ENCODE measurements at regions not wholly inside any gene's neighbourhood (a gene's known extent, or its start where the extent isn't known, plus 50 kb on each side); places are given as distances from the start of the nearest gene placed in this dataset.

DNA sequence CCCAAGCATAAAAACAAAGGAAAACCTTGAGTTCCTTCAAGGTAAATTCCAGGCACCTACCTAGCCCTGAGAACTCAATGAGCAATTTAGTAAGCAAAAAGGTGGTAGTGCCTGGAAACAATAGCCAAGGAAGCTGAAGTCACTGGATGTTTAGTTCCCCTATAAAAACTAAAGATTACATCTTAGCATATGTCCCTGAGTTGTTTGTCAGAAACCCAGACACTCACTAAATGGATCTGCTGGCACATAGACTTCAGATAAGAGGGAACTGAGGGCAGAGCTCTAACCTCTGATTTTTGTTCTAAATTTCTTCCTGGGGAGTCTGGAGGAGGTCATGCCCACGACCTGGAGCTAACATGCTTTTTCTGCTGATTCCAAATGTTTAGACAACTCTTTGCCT lies 532.8 kb upstream of the SALL1 start:
- H3K27me3 ChIP-seq (ENCODE audit: control insufficient read depth, insufficient read depth, low read length), result no peaks in the 10 kb centered on the region
- no peak overlapping the region for H3K27ac ChIP-seq (ENCODE audit: low read depth, low read length)
- no peak overlapping the region for H3K4me3 ChIP-seq (ENCODE audit: low read depth, low read length)
- H3K9me3 ChIP-seq (ENCODE audit: control insufficient read depth, insufficient read depth, low read length), result no peaks in the 10 kb centered on the region
- H3K9ac ChIP-seq (ENCODE audit: low read depth, low read length), result no peak overlapping the region
- peaks cover 17% of the 10 kb centered on the region for H3K4me1 ChIP-seq (ENCODE audit: control insufficient read depth, insufficient read depth, low read length)
- H3K36me3 ChIP-seq (ENCODE audit: control insufficient read depth, insufficient read depth, low read length), result no peaks in the 10 kb centered on the region

DNA sequence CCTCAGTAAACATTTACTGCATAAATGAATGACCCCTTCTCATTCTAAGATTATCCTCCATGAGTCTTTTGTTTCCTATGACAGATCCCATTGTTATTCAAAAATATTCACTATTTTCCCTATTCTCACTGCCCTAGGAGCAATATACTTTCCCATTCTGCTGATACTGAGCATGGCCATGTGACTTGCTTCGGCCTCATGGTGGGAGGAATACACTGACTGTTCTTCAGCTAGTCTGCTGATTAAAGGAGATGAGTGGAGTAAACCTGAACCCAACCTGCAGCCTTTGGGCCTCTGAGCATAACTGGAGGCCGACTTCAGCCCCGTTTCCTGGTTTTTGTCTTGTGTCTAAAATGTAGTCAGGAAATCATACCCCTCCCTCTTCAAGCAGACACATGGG lies 531.8 kb upstream of the SALL1 start:
- H3K4me1 ChIP-seq (ENCODE audit: control insufficient read depth, insufficient read depth, low read length), result peaks cover 17% of the 10 kb centered on the region
- H3K4me3 ChIP-seq (ENCODE audit: low read depth, low read length), result no peak overlapping the region
- H3K9me3 ChIP-seq (ENCODE audit: control insufficient read depth, insufficient read depth, low read length), result no peaks in the 10 kb centered on the region
- no peaks in the 10 kb centered on the region for H3K27me3 ChIP-seq (ENCODE audit: control insufficient read depth, insufficient read depth, low read length)
- peak overlapping the region; percentile 25 for H3K27ac ChIP-seq (ENCODE audit: low read depth, low read length)
- no peak overlapping the region for H3K9ac ChIP-seq (ENCODE audit: low read depth, low read length)
- no peaks in the 10 kb centered on the region for H3K36me3 ChIP-seq (ENCODE audit: control insufficient read depth, insufficient read depth, low read length)

DNA sequence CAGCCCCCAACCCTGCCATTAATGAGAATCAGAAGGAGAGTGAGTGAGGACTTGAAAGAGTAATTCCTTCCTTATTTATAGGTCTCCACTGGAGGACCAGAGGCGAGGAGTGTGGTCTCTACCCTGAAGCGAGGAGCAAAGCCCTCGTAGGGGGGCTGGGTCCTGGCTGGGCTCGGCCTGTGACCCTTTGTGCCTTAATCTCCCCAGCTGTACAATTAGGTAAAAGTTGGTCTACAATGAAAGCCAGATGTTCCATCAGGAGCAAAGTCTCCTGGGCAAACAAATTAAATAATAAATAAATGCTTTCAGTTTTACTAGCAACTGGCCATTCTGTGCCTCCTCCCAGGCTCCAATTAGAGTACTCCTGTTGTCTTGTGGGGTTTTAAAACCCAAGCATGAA lies 523.5 kb upstream of the SALL1 start:
- H3K27ac ChIP-seq (ENCODE audit: low read depth, low read length), result no peak overlapping the region
- no peak overlapping the region for H3K4me3 ChIP-seq (ENCODE audit: low read depth, low read length)
- H3K27me3 ChIP-seq (ENCODE audit: control insufficient read depth, insufficient read depth, low read length), result no peaks in the 10 kb centered on the region; the same call in 1 of the 2 replicates
- H3K9ac ChIP-seq (ENCODE audit: low read depth, low read length), result no peak overlapping the region
- no peaks in the 10 kb centered on the region for H3K36me3 ChIP-seq (ENCODE audit: control insufficient read depth, insufficient read depth, low read length)
- no peaks in the 10 kb centered on the region for H3K4me1 ChIP-seq (ENCODE audit: control insufficient read depth, insufficient read depth, low read length)
- no peaks in the 10 kb centered on the region for H3K9me3 ChIP-seq (ENCODE audit: control insufficient read depth, insufficient read depth, low read length)

DNA sequence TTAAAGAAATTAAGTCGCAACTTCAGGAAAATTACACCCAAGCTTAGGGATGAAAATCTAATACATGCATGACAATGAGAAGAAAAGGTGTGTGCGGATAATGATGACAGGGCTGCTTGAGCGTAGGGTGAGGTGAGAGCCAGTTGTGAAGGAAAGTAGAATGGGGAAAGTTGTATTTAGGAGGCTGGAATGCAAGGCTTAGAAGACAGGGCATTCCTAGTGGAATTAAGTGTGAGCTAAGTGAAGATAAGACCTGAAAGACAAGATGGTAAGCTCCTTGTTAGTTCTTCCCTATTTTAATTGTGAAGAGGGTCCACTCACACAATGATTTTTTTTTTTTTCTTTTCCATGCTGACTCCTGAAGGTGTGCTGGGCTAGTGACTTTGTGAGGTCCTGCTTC lies 519.5 kb upstream of the SALL1 start:
- no peaks in the 10 kb centered on the region for H3K9me3 ChIP-seq (ENCODE audit: control insufficient read depth, insufficient read depth, low read length)

DNA sequence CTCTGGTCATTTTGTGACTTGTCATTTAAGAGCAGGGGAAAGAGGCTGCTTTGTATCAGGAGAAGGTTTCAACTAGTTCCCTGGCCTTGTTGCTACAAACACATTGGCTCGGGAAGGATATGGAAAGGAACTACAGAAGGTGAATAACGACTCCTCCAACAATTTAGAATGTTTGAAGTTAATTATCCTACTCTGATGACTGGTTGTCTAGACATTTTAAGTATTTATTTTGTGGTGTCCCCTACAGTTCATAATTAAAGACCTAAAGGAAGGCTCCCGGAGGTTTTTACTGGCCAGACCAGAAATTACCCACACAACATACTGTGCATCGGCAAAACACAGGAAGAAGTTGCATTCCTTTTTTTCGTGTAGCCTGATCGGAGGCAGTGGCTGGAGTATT lies 515.8 kb upstream of the SALL1 start:
- no peak overlapping the region for H3K4me3 ChIP-seq (ENCODE audit: low read depth, low read length)
- no peaks in the 10 kb centered on the region for H3K27me3 ChIP-seq (ENCODE audit: control insufficient read depth, insufficient read depth, low read length)

More for the DNA sequence above, 519.5 kb upstream of the SALL1 start:
- Histone ChIP-seq H3K36me3 (ENCODE audit: control insufficient read depth, insufficient read depth, low read length) (no peaks in the 10 kb centered on the region), H3K4me1 (ENCODE audit: control insufficient read depth, insufficient read depth, low read length) (0 out of 2 replicates have a peak, but pooled peaks cover 4% of the 10 kb centered on the region), H3K27ac (ENCODE audit: low read depth, low read length) (no peak overlapping the region), H3K27me3 (ENCODE audit: control insufficient read depth, insufficient read depth, low read length) (no peaks in the 10 kb centered on the region; the same call in 1 of the 2 replicates), H3K4me3 (ENCODE audit: low read depth, low read length) (no peak overlapping the region), H3K9ac (ENCODE audit: low read depth, low read length) (no peak overlapping the region)

DNA sequence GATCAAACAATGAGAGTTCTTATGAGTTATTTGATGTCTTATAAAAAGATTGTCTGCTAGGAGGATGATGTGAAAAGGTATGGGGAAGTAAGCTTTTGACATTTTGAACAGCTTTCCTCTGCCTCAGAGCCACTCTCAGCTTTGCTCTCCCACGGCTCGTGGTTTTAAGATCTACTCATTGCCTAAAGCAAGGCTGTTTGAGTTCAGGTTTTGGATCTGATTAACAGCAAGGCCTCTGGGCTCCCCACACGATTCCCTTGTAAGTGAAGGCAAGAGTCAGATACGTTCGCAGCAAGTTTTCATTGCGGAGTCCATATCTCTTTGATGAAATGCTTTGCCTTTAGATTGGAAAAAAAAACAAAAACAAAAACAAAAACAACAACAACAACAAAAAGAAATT lies 515.0 kb upstream of the SALL1 start:
- Histone ChIP-seq H3K4me3 (ENCODE audit: low read depth, low read length) (no peak overlapping the region), H3K4me1 (ENCODE audit: control insufficient read depth, insufficient read depth, low read length) (0 out of 2 replicates have a peak, but pooled peaks cover 4% of the 10 kb centered on the region), H3K9me3 (ENCODE audit: control insufficient read depth, insufficient read depth, low read length) (no peaks in the 10 kb centered on the region), H3K27ac (ENCODE audit: low read depth, low read length) (no peak overlapping the region), H3K36me3 (ENCODE audit: control insufficient read depth, insufficient read depth, low read length) (no peaks in the 10 kb centered on the region), H3K9ac (ENCODE audit: low read depth, low read length) (no peak overlapping the region), H3K27me3 (ENCODE audit: control insufficient read depth, insufficient read depth, low read length) (no peaks in the 10 kb centered on the region)

More for the DNA sequence above, 515.8 kb upstream of the SALL1 start:
- H3K36me3 ChIP-seq (ENCODE audit: control insufficient read depth, insufficient read depth, low read length), result no peaks in the 10 kb centered on the region
- H3K9me3 ChIP-seq (ENCODE audit: control insufficient read depth, insufficient read depth, low read length), result no peaks in the 10 kb centered on the region
- H3K9ac ChIP-seq (ENCODE audit: low read depth, low read length), result no peak overlapping the region
- H3K27ac ChIP-seq (ENCODE audit: low read depth, low read length), result no peak overlapping the region
- H3K4me1 ChIP-seq (ENCODE audit: control insufficient read depth, insufficient read depth, low read length), result 0 out of 2 replicates have a peak, but pooled peaks cover 4% of the 10 kb centered on the region

DNA sequence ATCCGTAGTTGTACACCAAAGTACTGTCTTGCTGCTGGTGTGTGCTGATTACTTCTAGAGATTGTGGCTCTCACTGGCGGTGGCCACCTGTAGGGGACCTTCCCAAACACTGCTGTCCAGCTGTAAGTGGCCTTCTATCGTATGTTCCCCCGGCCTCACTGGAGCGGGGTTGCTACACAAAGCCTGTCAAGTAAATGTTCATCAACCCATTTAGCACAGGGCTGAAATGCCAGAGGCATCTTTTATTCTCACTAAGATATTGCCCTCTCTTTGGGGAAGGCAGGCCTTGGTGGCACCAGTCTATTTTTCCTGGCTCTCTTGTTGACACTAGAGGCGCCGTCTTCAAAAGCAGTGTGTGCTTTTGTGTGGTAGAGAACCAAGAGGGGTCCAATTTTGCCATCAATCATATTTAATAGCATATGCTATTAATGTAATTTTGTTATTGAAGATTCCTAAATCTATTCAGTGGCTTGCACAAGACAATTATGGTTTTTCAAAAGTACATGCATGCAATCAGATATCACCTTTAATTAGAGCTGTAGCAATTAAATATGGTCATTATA lies 514.4 kb upstream of the SALL1 start:
- Histone ChIP-seq H3K9ac (ENCODE audit: low read depth, low read length) (no peak overlapping the region), H3K27ac (ENCODE audit: low read depth, low read length) (no peak overlapping the region), H3K4me3 (ENCODE audit: low read depth, low read length) (no peak overlapping the region), H3K4me1 (ENCODE audit: control insufficient read depth, insufficient read depth, low read length) (0 out of 2 replicates have a peak, but pooled peaks cover 4% of the 10 kb centered on the region), H3K27me3 (ENCODE audit: control insufficient read depth, insufficient read depth, low read length) (no peaks in the 10 kb centered on the region), H3K36me3 (ENCODE audit: control insufficient read depth, insufficient read depth, low read length) (no peaks in the 10 kb centered on the region), H3K9me3 (ENCODE audit: control insufficient read depth, insufficient read depth, low read length) (no peaks in the 10 kb centered on the region)

DNA sequence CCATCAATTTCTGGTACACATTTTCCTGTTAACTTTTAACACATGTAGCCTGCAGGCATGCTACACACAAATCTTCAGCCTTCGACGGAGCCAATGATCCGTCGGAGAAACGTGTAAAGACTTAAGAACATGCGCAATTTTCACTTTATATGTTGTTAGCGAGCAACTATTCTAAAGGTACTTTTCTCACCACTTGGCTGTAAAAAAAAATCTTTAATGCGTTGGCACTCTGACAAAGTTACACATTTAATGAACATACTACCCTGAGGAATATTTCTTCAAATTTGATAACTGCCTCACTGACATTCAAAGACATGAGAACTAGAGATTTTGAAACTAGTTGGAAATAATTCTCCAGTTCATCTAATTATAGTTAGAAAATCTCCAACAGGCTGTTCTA lies 507.5 kb upstream of the SALL1 start:
- no peaks in the 10 kb centered on the region for H3K9me3 ChIP-seq (ENCODE audit: control insufficient read depth, insufficient read depth, low read length)
- H3K4me3 ChIP-seq (ENCODE audit: low read depth, low read length), result no peak overlapping the region
- H3K27me3 ChIP-seq (ENCODE audit: control insufficient read depth, insufficient read depth, low read length), result no peaks in the 10 kb centered on the region
- H3K4me1 ChIP-seq (ENCODE audit: control insufficient read depth, insufficient read depth, low read length), result no peaks in the 10 kb centered on the region
- no peak overlapping the region for H3K9ac ChIP-seq (ENCODE audit: low read depth, low read length)
- H3K36me3 ChIP-seq (ENCODE audit: control insufficient read depth, insufficient read depth, low read length), result no peaks in the 10 kb centered on the region
- H3K27ac ChIP-seq (ENCODE audit: low read depth, low read length), result no peak overlapping the region

DNA sequence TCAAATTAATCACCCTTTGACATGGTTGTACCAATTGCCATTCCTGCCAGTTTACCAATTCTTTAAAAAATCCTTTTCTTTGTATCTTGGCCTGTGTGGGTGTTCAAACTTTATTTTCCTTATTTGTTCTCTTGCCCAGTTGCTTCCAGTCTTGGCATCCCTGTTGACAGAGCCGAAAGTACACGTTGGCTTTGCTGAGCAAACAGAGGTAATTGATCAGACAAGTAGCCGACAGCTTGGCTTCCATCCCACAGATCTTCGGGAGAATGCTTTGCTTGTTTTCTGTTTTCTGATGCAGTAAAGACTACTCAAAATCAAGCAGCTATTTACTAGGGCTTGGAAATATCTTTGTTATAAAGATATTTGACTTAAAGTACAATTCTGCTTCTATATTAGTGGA lies 506.8 kb upstream of the SALL1 start:
- no peaks in the 10 kb centered on the region for H3K27me3 ChIP-seq (ENCODE audit: control insufficient read depth, insufficient read depth, low read length)
- no peaks in the 10 kb centered on the region for H3K9me3 ChIP-seq (ENCODE audit: control insufficient read depth, insufficient read depth, low read length)
- H3K4me1 ChIP-seq (ENCODE audit: control insufficient read depth, insufficient read depth, low read length), result no peaks in the 10 kb centered on the region
- H3K9ac ChIP-seq (ENCODE audit: low read depth, low read length), result no peak overlapping the region
- H3K36me3 ChIP-seq (ENCODE audit: control insufficient read depth, insufficient read depth, low read length), result no peaks in the 10 kb centered on the region
- H3K4me3 ChIP-seq (ENCODE audit: low read depth, low read length), result no peak overlapping the region
- H3K27ac ChIP-seq (ENCODE audit: low read depth, low read length), result no peak overlapping the region

DNA sequence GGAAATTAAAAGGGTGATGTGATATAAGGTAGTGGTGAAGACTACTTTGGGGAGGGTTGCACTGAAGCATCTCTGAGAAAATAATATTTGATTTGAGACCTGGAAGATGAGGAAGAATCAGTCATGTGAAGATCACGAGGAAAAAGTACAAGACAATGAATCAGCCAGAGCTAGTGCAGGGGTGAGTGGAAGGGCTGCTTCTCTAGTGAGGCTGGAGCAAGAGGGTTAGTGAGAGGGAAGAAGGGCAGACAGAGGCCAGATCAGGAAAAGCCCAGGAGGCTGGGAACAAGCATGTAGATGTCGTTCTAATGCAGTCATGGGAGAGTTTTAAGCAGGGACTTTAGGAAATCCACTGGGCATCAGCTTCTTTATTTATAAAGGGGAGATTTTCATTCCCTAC lies 504.2 kb upstream of the SALL1 start:
- Histone ChIP-seq H3K4me3 (ENCODE audit: low read depth, low read length) (no peak overlapping the region), H3K27me3 (ENCODE audit: control insufficient read depth, insufficient read depth, low read length) (no peaks in the 10 kb centered on the region), H3K27ac (ENCODE audit: low read depth, low read length) (no peak overlapping the region), H3K36me3 (ENCODE audit: control insufficient read depth, insufficient read depth, low read length) (no peaks in the 10 kb centered on the region), H3K4me1 (ENCODE audit: control insufficient read depth, insufficient read depth, low read length) (0 out of 2 replicates have a peak, but pooled peaks cover 3% of the 10 kb centered on the region), H3K9me3 (ENCODE audit: control insufficient read depth, insufficient read depth, low read length) (no peaks in the 10 kb centered on the region), H3K9ac (ENCODE audit: low read depth, low read length) (no peak overlapping the region)

DNA sequence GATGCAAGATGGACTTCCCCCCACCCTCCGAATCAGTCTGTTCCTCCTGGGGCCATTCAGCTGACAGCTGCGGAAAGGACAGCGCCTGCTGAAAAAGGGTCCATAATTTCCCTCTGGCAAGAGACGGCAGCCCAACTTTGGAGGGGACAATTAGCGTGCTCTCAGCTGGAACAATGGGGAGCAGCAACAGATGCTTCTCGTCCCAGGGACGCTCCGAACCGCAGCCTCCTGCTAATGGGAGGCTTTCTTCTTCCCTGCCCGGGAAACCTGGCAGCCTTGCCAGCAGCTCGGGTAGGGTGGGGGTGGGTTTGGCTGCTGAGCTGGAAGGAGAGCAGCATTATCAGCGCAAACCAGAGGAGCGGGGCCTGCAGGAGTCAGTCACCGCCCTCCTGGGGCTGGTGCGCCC lies 500.0 kb upstream of the SALL1 start:
- Histone ChIP-seq H3K9ac (ENCODE audit: low read depth, low read length) (no peak overlapping the region), H3K27ac (ENCODE audit: low read depth, low read length) (no peak overlapping the region), H3K4me1 (ENCODE audit: control insufficient read depth, insufficient read depth, low read length) (0 out of 2 replicates have a peak, but pooled peaks cover 3% of the 10 kb centered on the region), H3K27me3 (ENCODE audit: control insufficient read depth, insufficient read depth, low read length) (no peaks in the 10 kb centered on the region), H3K4me3 (ENCODE audit: low read depth, low read length) (no peak overlapping the region), H3K9me3 (ENCODE audit: control insufficient read depth, insufficient read depth, low read length) (peaks cover 3% of the 10 kb centered on the region; the same call in 1 of the 2 replicates), H3K36me3 (ENCODE audit: control insufficient read depth, insufficient read depth, low read length) (no peaks in the 10 kb centered on the region)

All from HUES48 (cell line).